Adipocyte (in vitro differentiated cells): ENCODE measurements at regions not wholly inside any gene's neighbourhood (a gene's known extent, or its start where the extent isn't known, plus 50 kb on each side); places are given as distances from the start of the nearest gene placed in this dataset.

Source experiments
- DNase-seq: peaks from one replicate; pipeline ENCODE4 v3.0.0-alpha.2; 2015; ENCODE audit warnings: low read depth
- H3K27me3 ChIP-seq: replicated peaks from 2 replicates; pipeline ENCODE4 v1.7.0; 2013; ENCODE audit warnings: mild to moderate bottlenecking, low read length, moderate library complexity; ENCODE audit not compliant: control insufficient read depth, insufficient read depth
- H3K36me3 ChIP-seq: 2 replicates; pipeline ENCODE4 v1.7.0; 2013; ENCODE audit warnings: low read length, mild to moderate bottlenecking, moderate library complexity; ENCODE audit not compliant: control insufficient read depth, insufficient read depth, severe bottlenecking
- H3K4me1 ChIP-seq: 2 replicates; pipeline ENCODE4 v1.7.0; 2013; ENCODE audit warnings: mild to moderate bottlenecking, low read length, moderate library complexity; ENCODE audit not compliant: control insufficient read depth, insufficient read depth
- H3K4me3 ChIP-seq: 2 replicates; pipeline ENCODE4 v1.7.0; 2013; ENCODE audit warnings: mild to moderate bottlenecking, low read length, moderate library complexity
- H3K9ac ChIP-seq: 2 replicates; pipeline ENCODE4 v1.7.0; 2013; ENCODE audit warnings: mild to moderate bottlenecking, low read length, moderate library complexity
- H3K9me3 ChIP-seq: 2 replicates; pipeline ENCODE4 v1.7.0; 2013; ENCODE audit warnings: mild to moderate bottlenecking, low read length, moderate library complexity; ENCODE audit not compliant: control insufficient read depth

DNA sequence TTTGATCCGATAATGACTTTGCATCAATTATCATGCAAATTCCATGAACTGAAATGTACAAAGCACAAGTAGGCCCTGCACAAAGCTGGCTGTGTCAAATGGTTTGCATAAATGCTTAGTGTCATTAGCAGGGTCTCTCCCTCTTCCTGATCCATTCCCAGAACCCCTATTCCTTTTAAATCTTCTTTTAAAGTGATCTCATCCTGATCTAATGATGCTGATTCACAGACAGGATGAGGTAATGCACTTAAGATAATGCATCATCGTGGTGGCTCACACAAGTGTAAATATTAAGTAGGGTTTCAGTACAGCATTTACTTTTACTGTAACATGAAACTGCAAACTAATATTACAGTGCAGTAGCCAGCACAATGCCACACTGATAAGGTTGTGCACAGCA lies 304.8 kb upstream of the SOX11 start:
- H3K4me1 ChIP-seq = no peaks in the 10 kb centered on the region
- no peaks in the 10 kb centered on the region for H3K36me3 ChIP-seq
- no peaks in the 10 kb centered on the region for H3K9me3 ChIP-seq
- no peak overlapping the region for H3K4me3 ChIP-seq
- H3K9ac ChIP-seq = no peak overlapping the region
- no peaks in the 10 kb centered on the region for H3K27me3 ChIP-seq
- no peak for DNase-seq

DNA sequence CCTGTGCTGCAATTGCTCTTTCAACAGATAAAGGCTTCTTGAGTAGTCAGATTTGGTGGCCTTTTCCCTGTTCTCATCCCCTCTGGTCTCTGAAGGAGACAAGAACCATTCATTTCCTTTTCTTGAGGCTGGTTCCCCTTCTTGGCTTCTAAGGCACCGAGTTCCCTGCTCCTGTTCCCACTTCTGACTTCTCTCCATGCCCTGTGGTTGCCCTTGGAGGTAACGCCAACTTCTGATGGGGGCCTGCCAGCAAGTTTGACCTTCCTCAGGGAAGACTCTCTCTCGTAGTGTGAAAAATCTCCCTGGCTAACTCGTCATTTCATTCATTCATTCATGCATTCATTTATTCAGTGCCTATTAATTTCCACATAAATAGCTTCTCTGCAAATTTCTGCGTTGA lies 302.4 kb upstream of the SOX11 start:
- no peaks in the 10 kb centered on the region for H3K4me1 ChIP-seq
- no peaks in the 10 kb centered on the region for H3K9me3 ChIP-seq
- no peak for DNase-seq
- H3K36me3 ChIP-seq = no peaks in the 10 kb centered on the region
- H3K27me3 ChIP-seq = no peaks in the 10 kb centered on the region
- no peak overlapping the region for H3K4me3 ChIP-seq
- H3K9ac ChIP-seq = no peak overlapping the region

DNA sequence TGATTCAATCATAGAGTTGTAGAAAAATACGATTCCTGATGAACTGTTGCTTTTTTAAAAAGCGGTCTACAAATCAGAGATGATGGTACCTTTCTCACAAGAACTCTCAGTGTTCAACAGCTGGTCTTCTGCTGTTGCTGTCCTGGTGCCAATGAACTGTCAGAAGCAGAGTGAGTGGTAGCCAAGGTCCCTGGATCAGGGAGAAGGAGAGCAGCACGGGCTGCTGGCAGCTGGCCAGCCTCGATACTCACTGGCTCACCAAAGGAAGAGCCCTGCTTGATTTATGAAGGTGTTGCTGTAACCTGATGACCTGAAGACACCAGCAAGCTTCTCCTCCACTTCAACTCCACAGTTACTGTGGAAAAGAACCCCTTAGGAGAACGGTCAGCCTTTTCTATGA lies 300.8 kb upstream of the SOX11 start:
- Histone ChIP-seq H3K9ac (no peak overlapping the region), H3K36me3 (no peaks in the 10 kb centered on the region), H3K9me3 (no peaks in the 10 kb centered on the region), H3K4me1 (no peaks in the 10 kb centered on the region), H3K4me3 (no peak overlapping the region), H3K27me3 (no peaks in the 10 kb centered on the region)
- DNase-seq = no peak

DNA sequence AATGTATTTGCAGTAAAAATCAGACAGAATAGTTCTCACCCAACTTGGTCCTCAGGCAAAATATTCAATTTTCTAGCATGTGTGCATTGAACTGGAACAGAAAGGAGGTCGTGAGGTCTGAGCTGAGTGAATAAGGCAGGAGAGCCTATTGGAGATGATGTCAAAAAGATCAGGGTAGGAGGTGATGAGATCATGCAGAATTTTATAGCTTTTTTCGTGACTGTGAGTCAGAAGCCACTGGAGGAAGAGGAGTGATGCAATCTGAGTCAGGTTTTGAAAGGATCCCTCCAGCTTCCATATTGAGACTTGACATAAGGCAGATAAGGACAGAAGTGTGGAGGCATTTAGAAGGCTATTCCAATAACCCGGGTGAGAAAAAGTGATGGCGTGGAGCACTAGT lies 299.5 kb upstream of the SOX11 start:
- no peak overlapping the region for H3K4me3 ChIP-seq
- no peaks in the 10 kb centered on the region for H3K27me3 ChIP-seq
- no peak overlapping the region for H3K9ac ChIP-seq
- H3K4me1 ChIP-seq = no peaks in the 10 kb centered on the region
- DNase-seq = no peak
- H3K9me3 ChIP-seq = no peaks in the 10 kb centered on the region
- H3K36me3 ChIP-seq = no peaks in the 10 kb centered on the region

DNA sequence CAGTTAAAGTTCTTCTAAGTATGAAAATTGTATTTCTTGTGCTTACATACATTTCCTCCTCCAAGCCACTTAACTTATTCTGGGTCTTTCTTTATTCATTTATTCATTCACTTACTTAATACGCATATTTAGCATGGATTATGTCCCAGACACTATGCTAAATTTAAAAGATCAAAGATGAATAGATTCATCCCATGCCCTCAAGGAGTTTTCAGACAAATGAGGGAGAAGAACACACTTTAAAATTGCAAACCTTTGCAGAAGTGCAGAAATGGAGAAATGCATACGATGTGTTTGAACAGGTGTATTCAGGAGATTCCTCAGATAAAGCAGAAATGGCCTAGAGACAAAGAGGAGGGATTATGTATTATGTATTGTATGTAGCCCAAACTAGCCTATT lies 298.7 kb upstream of the SOX11 start:
- H3K4me3 ChIP-seq = no peak overlapping the region
- no peaks in the 10 kb centered on the region for H3K36me3 ChIP-seq
- H3K4me1 ChIP-seq = no peaks in the 10 kb centered on the region
- no peak for DNase-seq
- H3K9ac ChIP-seq = no peak overlapping the region
- H3K9me3 ChIP-seq = no peaks in the 10 kb centered on the region
- no peaks in the 10 kb centered on the region for H3K27me3 ChIP-seq

DNA sequence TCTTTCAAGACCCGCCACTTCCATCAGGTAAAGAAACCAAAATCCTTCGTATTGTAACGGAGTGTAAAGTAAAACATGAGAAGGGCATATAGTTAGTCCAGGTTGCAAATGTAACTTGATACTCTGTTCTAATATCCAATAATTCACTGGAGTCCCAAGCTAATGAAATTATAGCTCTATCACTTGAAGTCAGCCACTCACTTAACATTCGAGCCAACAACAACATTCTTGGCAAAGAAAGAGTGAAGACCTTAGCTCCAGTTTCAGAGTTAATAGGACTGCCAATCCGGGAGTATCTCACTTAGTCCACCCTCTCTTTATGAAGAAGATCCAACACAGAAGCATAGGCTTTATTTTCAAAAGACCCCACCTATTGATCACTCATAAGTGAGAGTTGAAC lies 298.0 kb upstream of the SOX11 start:
- Histone ChIP-seq H3K9me3 (no peaks in the 10 kb centered on the region), H3K4me3 (no peak overlapping the region), H3K36me3 (no peaks in the 10 kb centered on the region), H3K4me1 (no peaks in the 10 kb centered on the region), H3K27me3 (no peaks in the 10 kb centered on the region), H3K9ac (no peak overlapping the region)
- no peak for DNase-seq

DNA sequence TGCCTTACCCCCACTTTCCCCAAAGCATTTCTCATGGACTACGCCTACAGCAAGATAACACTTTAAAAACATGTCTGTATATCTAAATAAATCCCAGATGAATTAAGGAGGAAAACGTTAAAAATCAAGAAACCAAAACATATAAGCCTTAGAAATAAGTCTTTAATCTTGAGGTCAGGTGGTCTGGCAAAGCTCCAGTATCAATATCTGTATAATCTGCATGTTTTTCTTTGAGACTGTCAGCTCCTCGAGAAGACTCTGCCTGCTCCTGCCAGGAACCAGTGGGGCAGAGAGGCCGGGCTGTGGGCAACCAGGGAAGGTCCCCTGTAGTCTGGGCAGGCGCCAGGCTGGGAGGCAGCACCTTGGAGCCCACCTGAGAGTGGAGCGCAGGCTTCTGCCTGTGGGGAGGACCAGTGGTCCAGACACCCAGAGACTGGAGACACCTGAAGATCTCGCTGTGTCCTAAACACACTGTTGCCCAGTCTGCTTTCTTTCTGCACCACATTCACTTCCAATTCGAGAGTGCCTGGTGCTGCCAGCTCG lies 291.0 kb upstream of the SOX11 start:
- Histone ChIP-seq H3K9ac (no peak overlapping the region), H3K4me1 (no peaks in the 10 kb centered on the region), H3K27me3 (no peaks in the 10 kb centered on the region), H3K36me3 (no peaks in the 10 kb centered on the region), H3K4me3 (no peak overlapping the region), H3K9me3 (no peaks in the 10 kb centered on the region)
- no peak for DNase-seq

DNA sequence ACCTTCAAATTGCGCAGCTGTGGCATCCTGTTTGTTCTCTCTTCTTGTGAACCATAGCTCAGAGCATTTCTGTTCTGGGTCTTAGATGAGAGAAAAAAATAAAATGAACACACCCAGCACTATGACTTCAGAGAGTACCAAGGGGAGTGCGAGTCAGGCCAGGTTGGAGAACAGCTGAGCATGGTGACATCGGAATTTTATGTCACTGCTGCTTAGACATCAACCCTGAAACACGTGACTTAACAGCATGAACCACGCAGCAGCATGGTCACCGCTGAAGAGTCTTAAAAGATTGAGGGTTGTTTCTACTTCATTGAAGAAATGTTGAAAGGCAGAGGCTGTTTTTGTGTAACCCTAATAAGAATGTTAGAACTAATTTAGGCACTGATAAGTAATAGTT lies 288.8 kb upstream of the SOX11 start:
- no peaks in the 10 kb centered on the region for H3K27me3 ChIP-seq
- no peak overlapping the region for H3K4me3 ChIP-seq
- no peaks in the 10 kb centered on the region for H3K9me3 ChIP-seq
- no peaks in the 10 kb centered on the region for H3K36me3 ChIP-seq
- no peak for DNase-seq
- no peaks in the 10 kb centered on the region for H3K4me1 ChIP-seq
- no peak overlapping the region for H3K9ac ChIP-seq

DNA sequence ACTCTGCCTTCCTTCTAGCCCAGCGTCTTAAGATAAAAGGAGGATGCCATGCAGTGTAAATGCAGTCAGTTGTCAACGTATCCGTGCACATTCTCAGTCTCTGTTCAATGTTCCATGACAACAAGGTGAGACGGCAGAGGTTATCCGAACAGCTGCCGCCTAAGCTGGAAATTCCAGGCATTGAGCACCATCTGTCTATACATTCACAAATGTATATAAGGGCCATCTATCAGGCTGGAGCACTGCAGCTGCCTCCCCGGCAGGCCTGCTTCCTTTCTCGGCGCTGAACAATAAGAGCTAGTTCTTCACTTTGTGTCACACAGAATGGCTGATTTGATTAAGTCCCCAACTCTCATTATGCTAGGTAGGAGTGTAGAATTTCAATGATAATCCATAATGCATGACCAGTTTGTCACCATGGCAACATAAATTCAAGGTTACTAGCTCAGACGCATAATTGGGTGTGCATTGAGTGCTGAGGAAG lies 282.2 kb upstream of the SOX11 start:
- Histone ChIP-seq H3K9ac (no peak overlapping the region), H3K4me3 (no peak overlapping the region), H3K4me1 (no peaks in the 10 kb centered on the region), H3K9me3 (no peaks in the 10 kb centered on the region), H3K27me3 (no peaks in the 10 kb centered on the region), H3K36me3 (no peaks in the 10 kb centered on the region)
- no peak for DNase-seq

DNA sequence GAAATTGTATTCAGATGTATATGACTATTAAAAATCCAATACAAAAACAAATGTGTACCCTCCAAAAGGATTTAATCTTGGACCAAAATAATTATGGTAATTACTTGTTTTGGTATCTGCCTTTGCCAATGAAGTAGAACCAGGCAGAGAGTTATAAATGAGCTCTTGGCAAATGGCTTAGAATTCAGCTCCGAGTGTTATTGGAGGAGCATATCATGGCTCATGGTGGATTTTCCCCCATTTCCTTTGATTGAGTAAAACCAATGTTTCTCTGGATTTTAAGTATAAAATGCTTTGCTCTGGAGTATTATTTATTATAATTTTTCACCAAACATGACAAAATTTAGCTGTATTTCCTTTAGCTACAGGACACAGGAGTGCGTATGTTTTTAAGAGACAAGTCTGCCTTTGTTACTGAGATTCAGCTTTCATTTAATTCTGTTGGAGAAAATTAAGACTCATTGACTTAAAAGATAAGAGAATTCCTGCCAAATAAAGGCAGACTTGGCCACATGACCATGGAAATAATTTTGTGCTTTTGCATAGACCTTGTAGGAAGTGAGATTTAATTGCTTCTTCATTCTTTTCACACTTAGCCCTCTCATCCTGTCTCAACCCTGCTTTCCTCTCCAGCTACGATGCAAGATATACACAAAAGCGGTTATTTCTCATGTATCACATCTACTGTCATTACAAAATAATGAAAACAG lies 281.0 kb upstream of the SOX11 start:
- no peaks in the 10 kb centered on the region for H3K9me3 ChIP-seq
- no peak overlapping the region for H3K4me3 ChIP-seq
- no peaks in the 10 kb centered on the region for H3K36me3 ChIP-seq
- H3K4me1 ChIP-seq = no peaks in the 10 kb centered on the region
- no peaks in the 10 kb centered on the region for H3K27me3 ChIP-seq
- no peak for DNase-seq
- no peak overlapping the region for H3K9ac ChIP-seq

DNA sequence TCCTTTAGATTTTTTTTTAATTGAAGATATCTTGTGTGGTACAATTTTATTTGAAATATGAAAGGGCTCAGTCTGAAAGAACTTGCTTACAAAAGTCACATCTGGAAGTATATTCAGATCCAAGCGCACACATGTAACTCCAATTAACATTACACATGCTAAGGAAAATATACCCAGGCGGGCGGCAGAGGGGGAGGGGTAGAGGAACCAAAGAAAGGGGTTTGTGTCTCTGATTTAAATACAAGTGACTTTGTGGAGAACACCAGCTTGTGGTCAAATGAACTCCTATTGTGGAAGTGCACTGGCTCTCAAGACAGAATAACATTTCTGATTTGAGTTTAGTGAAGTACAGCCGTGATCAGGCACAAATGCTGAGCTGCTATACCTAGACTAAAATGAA lies 280.2 kb upstream of the SOX11 start:
- Histone ChIP-seq H3K9me3 (no peaks in the 10 kb centered on the region), H3K4me3 (no peak overlapping the region), H3K9ac (no peak overlapping the region), H3K27me3 (no peaks in the 10 kb centered on the region), H3K36me3 (no peaks in the 10 kb centered on the region), H3K4me1 (no peaks in the 10 kb centered on the region)
- no peak for DNase-seq

DNA sequence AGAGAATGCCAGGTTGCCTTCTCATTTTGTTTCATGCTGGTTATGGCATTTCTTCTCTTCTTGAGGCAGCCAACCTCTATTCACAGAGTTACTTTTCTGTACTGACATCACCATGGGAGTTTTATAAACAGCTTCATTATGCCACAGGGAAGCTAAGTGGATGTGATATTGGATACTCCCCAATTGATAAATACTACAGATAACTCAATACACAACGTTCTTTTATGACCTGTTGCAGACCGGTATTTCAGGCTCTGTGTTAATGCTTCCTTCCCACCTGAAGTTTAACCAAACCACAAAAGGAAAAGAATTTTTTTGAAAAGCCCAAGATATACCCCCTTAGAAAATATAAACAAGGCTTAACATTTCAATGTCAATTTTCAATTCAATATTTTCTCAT lies 258.3 kb upstream of the SOX11 start:
- no peaks in the 10 kb centered on the region for H3K27me3 ChIP-seq
- DNase-seq = no peak
- no peak overlapping the region for H3K4me3 ChIP-seq
- H3K9ac ChIP-seq = no peak overlapping the region
- no peaks in the 10 kb centered on the region for H3K36me3 ChIP-seq
- no peaks in the 10 kb centered on the region for H3K9me3 ChIP-seq
- no peaks in the 10 kb centered on the region for H3K4me1 ChIP-seq
